WTC11 (cell line): ENCODE measurements at regions not wholly inside any gene's neighbourhood (a gene's known extent, or its start where the extent isn't known, plus 50 kb on each side); places are given as distances from the start of the nearest gene placed in this dataset.

Source experiments
- ATAC-seq: fragments of 200-7000 bp; cut with Tn5 transposase; 2 replicates; pipeline ENCODE4 v1.10.0; 2021; ENCODE audit warnings: mild to moderate bottlenecking, moderate library complexity
- CTCF ChIA-PET: fragments of 300-600 bp; sonication (Branson Sonifier 250); formaldehyde crosslinking; loops from one replicate; lab custom pipeline; 2021; ENCODE audit warnings: antibody characterized with exemption; lab: Charles Lee
- POLR2A ChIA-PET: fragments of 350-600 bp; sonication (Branson Sonifier 250); formaldehyde crosslinking; loops from one replicate; lab custom pipeline; 2021; ENCODE audit warnings: antibody characterized with exemption; lab: Charles Lee
- DNase-seq: peaks from one replicate; pipeline ENCODE4 v3.0.0; 2021; ENCODE audit warnings: low spot score
- H3K27ac Mint-ChIP-seq: 2 replicates; pipeline ENCODE4 v1.8.0; 2021; ENCODE audit warnings: mixed read lengths
- H3K27me3 Mint-ChIP-seq: 2 replicates; pipeline ENCODE4 v1.8.0; 2021; ENCODE audit warnings: low read depth, mild to moderate bottlenecking, moderate library complexity, mixed read lengths
- H3K36me3 Mint-ChIP-seq: 2 replicates; pipeline ENCODE4 v1.8.0; 2021; ENCODE audit warnings: mixed read lengths
- H3K4me1 Mint-ChIP-seq: 2 replicates; pipeline ENCODE4 v1.8.0; 2022; ENCODE audit warnings: mixed read lengths
- H3K4me3 Mint-ChIP-seq: 2 replicates; pipeline ENCODE4 v1.8.0; 2021; ENCODE audit warnings: mild to moderate bottlenecking, moderate library complexity, mixed read lengths
- H3K9me3 Mint-ChIP-seq: 2 replicates; pipeline ENCODE4 v1.8.0; 2021; ENCODE audit warnings: mixed read lengths
- EMX1 ChIP-seq: fragments of 250-450 bp; sonication (Bioruptor Pico); IDR thresholded peaks from 2 replicates; pipeline ENCODE4 v1.8.0; 2021; ENCODE audit warnings: mild to moderate bottlenecking
- FOXP1 ChIP-seq: sonication (generic); formaldehyde crosslinking; IDR thresholded peaks from 2 replicates; pipeline ENCODE4 v1.8.0; 2022; ENCODE audit warnings: missing genetic modification reagents, mild to moderate bottlenecking, moderate library complexity, borderline replicate concordance
- HMGA2 ChIP-seq: fragments of 250-450 bp; sonication (Bioruptor Pico); IDR thresholded peaks from 2 replicates; pipeline ENCODE4 v1.4.0; 2021; ENCODE audit warnings: mild to moderate bottlenecking, moderate library complexity
- KAT7 ChIP-seq: sonication (generic); formaldehyde crosslinking; IDR thresholded peaks from 2 replicates; pipeline ENCODE4 v1.8.1; 2023; ENCODE audit warnings: missing genetic modification reagents, mild to moderate bottlenecking, borderline replicate concordance
- NR1H2 ChIP-seq: sonication (generic); formaldehyde crosslinking; IDR thresholded peaks from 2 replicates; pipeline ENCODE4 v1.9.0; 2021; ENCODE audit warnings: mild to moderate bottlenecking, moderate library complexity, missing genetic modification reagents
- NR3C1 ChIP-seq: sonication (generic); formaldehyde crosslinking; conservative IDR thresholded peaks from 2 replicates; pipeline ENCODE4 v1.8.1; 2023; ENCODE audit warnings: low read depth, mild to moderate bottlenecking, missing genetic modification reagents
- RELA ChIP-seq: sonication (generic); formaldehyde crosslinking; IDR thresholded peaks from 2 replicates; pipeline ENCODE4 v1.8.1; 2022; ENCODE audit warnings: missing genetic modification reagents, mild to moderate bottlenecking, borderline replicate concordance
- RORB ChIP-seq: fragments of 250-450 bp; sonication (Bioruptor Pico); IDR thresholded peaks from 2 replicates; pipeline ENCODE4 v1.9.0; 2021; ENCODE audit warnings: mild to moderate bottlenecking
- ZNF121 ChIP-seq: sonication (generic); formaldehyde crosslinking; IDR thresholded peaks from 2 replicates; pipeline ENCODE4 v1.8.0; 2023; ENCODE audit warnings: missing genetic modification reagents
- ZNF396 ChIP-seq: fragments of 250-450 bp; sonication (Bioruptor Pico); IDR thresholded peaks from 2 replicates; pipeline ENCODE4 v1.8.0; 2021; ENCODE audit warnings: mild to moderate bottlenecking, moderate library complexity, borderline replicate concordance
- ZNF416 ChIP-seq: fragments of 250-450 bp; sonication (Bioruptor Pico); IDR thresholded peaks from 2 replicates; pipeline ENCODE4 v1.9.0; 2021; ENCODE audit warnings: mild to moderate bottlenecking, inconsistent platforms
- TF ChIP-seq, protein P1 (sequence below): sonication (generic); formaldehyde crosslinking; IDR thresholded peaks from 2 replicates; pipeline ENCODE4 v1.8.1; 2022; ENCODE audit warnings: mild to moderate bottlenecking, moderate library complexity, missing genetic modification reagents
- TF ChIP-seq, protein P2 (sequence below): fragments of 250-450 bp; sonication (Bioruptor Pico); IDR thresholded peaks from 2 replicates; pipeline ENCODE4 v1.9.0; 2021; ENCODE audit warnings: mild to moderate bottlenecking, borderline replicate concordance
- TF ChIP-seq, protein P3 (sequence below): sonication (generic); formaldehyde crosslinking; IDR thresholded peaks from 2 replicates; pipeline ENCODE4 v1.8.1; 2023; ENCODE audit warnings: mild to moderate bottlenecking, missing genetic modification reagents, moderate library complexity
- TF ChIP-seq, protein P4 (sequence below): sonication (generic); formaldehyde crosslinking; conservative IDR thresholded peaks from 2 replicates; pipeline ENCODE4 v1.8.1; 2023; ENCODE audit warnings: mild to moderate bottlenecking, low read depth, missing genetic modification reagents, moderate library complexity
- TF ChIP-seq, protein P5 (sequence below): sonication (generic); formaldehyde crosslinking; IDR thresholded peaks from 2 replicates; pipeline ENCODE4 v1.8.0; 2022; ENCODE audit warnings: mild to moderate bottlenecking, missing genetic modification reagents
- TF ChIP-seq, protein P6 (sequence below): fragments of 250-450 bp; sonication (Bioruptor Pico); IDR thresholded peaks from 2 replicates; pipeline ENCODE4 v1.9.0; 2021; ENCODE audit warnings: mild to moderate bottlenecking
- TF ChIP-seq, protein P7 (sequence below): fragments of 250-450 bp; sonication (Bioruptor Pico); IDR thresholded peaks from 2 replicates; pipeline ENCODE4 v1.9.0; 2021; ENCODE audit warnings: moderate library complexity, mild to moderate bottlenecking, inconsistent platforms, borderline replicate concordance

DNA sequence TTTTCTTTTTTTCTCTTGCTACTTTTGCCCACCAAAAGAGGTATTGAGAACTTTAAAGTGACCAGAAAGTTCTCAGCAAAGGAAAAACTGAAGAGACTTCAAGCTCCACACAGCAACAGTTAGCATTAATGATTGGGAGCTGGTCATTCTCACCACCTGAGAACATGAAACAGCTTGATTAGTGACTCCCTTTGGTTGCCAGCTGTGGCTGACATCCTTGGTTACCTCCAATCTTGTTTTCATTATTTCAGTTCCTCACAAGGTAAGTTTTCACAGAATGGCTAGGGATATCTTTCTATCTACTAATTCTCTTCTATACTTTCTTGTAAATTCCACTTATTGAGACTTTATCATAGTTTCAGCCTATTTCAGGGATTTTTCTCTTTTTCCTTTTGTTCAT, 427.9 kb downstream of the QKI start:
- H3K4me3 Mint-ChIP-seq, result no peak overlapping the region
- H3K4me1 Mint-ChIP-seq, result peaks cover 5% of the 10 kb centered on the region
- ATAC-seq, result no peak
- DNase-seq, result no peak
- ChIA-PET POLR2A (no interaction called here), CTCF (no interaction called here)
- H3K36me3 Mint-ChIP-seq, result peaks cover 15% of the 10 kb centered on the region
- TF ChIP-seq FOXP1 (CRISPR knock-in tag) (no peak), ZNF121 (no peak), NR1H2 (CRISPR knock-in tag) (no peak), RORB (no peak), NR3C1 (no peak), HMGA2 (no peak), KAT7 (CRISPR knock-in tag) (no peak)
- TF ChIP-seq, protein P1, sequence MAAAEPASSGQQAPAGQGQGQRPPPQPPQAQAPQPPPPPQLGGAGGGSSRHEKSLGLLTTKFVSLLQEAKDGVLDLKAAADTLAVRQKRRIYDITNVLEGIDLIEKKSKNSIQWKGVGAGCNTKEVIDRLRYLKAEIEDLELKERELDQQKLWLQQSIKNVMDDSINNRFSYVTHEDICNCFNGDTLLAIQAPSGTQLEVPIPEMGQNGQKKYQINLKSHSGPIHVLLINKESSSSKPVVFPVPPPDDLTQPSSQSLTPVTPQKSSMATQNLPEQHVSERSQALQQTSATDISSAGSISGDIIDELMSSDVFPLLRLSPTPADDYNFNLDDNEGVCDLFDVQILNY (CRISPR knock-in tag), result no peak
- TF ChIP-seq, protein P2, sequence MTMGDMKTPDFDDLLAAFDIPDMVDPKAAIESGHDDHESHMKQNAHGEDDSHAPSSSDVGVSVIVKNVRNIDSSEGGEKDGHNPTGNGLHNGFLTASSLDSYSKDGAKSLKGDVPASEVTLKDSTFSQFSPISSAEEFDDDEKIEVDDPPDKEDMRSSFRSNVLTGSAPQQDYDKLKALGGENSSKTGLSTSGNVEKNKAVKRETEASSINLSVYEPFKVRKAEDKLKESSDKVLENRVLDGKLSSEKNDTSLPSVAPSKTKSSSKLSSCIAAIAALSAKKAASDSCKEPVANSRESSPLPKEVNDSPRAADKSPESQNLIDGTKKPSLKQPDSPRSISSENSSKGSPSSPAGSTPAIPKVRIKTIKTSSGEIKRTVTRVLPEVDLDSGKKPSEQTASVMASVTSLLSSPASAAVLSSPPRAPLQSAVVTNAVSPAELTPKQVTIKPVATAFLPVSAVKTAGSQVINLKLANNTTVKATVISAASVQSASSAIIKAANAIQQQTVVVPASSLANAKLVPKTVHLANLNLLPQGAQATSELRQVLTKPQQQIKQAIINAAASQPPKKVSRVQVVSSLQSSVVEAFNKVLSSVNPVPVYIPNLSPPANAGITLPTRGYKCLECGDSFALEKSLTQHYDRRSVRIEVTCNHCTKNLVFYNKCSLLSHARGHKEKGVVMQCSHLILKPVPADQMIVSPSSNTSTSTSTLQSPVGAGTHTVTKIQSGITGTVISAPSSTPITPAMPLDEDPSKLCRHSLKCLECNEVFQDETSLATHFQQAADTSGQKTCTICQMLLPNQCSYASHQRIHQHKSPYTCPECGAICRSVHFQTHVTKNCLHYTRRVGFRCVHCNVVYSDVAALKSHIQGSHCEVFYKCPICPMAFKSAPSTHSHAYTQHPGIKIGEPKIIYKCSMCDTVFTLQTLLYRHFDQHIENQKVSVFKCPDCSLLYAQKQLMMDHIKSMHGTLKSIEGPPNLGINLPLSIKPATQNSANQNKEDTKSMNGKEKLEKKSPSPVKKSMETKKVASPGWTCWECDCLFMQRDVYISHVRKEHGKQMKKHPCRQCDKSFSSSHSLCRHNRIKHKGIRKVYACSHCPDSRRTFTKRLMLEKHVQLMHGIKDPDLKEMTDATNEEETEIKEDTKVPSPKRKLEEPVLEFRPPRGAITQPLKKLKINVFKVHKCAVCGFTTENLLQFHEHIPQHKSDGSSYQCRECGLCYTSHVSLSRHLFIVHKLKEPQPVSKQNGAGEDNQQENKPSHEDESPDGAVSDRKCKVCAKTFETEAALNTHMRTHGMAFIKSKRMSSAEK (CRISPR knock-in tag), result no peak
- TF ChIP-seq, protein P3, sequence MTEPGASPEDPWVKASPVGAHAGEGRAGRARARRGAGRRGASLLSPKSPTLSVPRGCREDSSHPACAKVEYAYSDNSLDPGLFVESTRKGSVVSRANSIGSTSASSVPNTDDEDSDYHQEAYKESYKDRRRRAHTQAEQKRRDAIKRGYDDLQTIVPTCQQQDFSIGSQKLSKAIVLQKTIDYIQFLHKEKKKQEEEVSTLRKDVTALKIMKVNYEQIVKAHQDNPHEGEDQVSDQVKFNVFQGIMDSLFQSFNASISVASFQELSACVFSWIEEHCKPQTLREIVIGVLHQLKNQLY (CRISPR knock-in tag), result no peak
- TF ChIP-seq, protein P4, sequence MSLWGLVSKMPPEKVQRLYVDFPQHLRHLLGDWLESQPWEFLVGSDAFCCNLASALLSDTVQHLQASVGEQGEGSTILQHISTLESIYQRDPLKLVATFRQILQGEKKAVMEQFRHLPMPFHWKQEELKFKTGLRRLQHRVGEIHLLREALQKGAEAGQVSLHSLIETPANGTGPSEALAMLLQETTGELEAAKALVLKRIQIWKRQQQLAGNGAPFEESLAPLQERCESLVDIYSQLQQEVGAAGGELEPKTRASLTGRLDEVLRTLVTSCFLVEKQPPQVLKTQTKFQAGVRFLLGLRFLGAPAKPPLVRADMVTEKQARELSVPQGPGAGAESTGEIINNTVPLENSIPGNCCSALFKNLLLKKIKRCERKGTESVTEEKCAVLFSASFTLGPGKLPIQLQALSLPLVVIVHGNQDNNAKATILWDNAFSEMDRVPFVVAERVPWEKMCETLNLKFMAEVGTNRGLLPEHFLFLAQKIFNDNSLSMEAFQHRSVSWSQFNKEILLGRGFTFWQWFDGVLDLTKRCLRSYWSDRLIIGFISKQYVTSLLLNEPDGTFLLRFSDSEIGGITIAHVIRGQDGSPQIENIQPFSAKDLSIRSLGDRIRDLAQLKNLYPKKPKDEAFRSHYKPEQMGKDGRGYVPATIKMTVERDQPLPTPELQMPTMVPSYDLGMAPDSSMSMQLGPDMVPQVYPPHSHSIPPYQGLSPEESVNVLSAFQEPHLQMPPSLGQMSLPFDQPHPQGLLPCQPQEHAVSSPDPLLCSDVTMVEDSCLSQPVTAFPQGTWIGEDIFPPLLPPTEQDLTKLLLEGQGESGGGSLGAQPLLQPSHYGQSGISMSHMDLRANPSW (CRISPR knock-in tag), result no peak
- TF ChIP-seq, protein P5, sequence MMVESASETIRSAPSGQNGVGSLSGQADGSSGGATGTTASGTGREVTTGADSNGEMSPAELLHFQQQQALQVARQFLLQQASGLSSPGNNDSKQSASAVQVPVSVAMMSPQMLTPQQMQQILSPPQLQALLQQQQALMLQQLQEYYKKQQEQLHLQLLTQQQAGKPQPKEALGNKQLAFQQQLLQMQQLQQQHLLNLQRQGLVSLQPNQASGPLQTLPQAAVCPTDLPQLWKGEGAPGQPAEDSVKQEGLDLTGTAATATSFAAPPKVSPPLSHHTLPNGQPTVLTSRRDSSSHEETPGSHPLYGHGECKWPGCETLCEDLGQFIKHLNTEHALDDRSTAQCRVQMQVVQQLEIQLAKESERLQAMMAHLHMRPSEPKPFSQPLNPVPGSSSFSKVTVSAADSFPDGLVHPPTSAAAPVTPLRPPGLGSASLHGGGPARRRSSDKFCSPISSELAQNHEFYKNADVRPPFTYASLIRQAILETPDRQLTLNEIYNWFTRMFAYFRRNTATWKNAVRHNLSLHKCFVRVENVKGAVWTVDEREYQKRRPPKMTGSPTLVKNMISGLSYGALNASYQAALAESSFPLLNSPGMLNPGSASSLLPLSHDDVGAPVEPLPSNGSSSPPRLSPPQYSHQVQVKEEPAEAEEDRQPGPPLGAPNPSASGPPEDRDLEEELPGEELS (CRISPR knock-in tag), result no peak
- H3K27ac Mint-ChIP-seq, result no peak overlapping the region
- no peaks in the 10 kb centered on the region for H3K27me3 Mint-ChIP-seq
- peaks cover 29% of the 10 kb centered on the region for H3K9me3 Mint-ChIP-seq

DNA sequence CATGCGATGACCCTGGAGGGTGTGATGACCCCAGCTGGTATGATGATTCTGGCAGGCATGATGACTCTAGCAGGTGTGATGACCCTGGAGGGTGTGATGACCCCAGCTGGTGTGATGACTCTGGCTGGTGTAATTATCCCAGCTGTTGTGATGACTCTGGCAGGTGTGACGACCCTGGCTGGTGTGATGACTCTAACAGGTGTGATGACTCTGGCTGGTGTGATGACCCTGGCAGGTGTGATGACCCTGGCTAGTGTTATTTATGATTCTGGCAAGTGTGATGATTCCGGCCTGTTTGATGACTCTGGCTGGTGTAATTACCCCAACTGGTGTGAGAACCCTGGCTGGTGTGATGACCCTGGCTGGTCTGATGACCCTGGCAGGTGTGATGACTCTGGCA, 427.2 kb downstream of the QKI start:
- ChIA-PET CTCF (no interaction called here), POLR2A (no interaction called here)
- DNase-seq (no peak), ATAC-seq (no peak)
- no peak overlapping the region for H3K27ac Mint-ChIP-seq
- H3K36me3 Mint-ChIP-seq, result peaks cover 15% of the 10 kb centered on the region
- H3K27me3 Mint-ChIP-seq, result no peaks in the 10 kb centered on the region
- H3K4me1 Mint-ChIP-seq, result peaks cover 9% of the 10 kb centered on the region
- H3K9me3 Mint-ChIP-seq, result peaks cover 26% of the 10 kb centered on the region
- no peak overlapping the region for H3K4me3 Mint-ChIP-seq
- TF ChIP-seq RORB, result no peak
- TF ChIP-seq FOXP1 (CRISPR knock-in tag), result no peak
- no peak for TF ChIP-seq RELA
- no peak for TF ChIP-seq EMX1 (CRISPR knock-in tag)
- TF ChIP-seq, protein P6, sequence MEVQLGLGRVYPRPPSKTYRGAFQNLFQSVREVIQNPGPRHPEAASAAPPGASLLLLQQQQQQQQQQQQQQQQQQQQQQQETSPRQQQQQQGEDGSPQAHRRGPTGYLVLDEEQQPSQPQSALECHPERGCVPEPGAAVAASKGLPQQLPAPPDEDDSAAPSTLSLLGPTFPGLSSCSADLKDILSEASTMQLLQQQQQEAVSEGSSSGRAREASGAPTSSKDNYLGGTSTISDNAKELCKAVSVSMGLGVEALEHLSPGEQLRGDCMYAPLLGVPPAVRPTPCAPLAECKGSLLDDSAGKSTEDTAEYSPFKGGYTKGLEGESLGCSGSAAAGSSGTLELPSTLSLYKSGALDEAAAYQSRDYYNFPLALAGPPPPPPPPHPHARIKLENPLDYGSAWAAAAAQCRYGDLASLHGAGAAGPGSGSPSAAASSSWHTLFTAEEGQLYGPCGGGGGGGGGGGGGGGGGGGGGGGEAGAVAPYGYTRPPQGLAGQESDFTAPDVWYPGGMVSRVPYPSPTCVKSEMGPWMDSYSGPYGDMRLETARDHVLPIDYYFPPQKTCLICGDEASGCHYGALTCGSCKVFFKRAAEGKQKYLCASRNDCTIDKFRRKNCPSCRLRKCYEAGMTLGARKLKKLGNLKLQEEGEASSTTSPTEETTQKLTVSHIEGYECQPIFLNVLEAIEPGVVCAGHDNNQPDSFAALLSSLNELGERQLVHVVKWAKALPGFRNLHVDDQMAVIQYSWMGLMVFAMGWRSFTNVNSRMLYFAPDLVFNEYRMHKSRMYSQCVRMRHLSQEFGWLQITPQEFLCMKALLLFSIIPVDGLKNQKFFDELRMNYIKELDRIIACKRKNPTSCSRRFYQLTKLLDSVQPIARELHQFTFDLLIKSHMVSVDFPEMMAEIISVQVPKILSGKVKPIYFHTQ (CRISPR knock-in tag), result no peak
- TF ChIP-seq ZNF416 (CRISPR knock-in tag), result no peak
- no peak for TF ChIP-seq ZNF396 (CRISPR knock-in tag)
- TF ChIP-seq, protein P7, sequence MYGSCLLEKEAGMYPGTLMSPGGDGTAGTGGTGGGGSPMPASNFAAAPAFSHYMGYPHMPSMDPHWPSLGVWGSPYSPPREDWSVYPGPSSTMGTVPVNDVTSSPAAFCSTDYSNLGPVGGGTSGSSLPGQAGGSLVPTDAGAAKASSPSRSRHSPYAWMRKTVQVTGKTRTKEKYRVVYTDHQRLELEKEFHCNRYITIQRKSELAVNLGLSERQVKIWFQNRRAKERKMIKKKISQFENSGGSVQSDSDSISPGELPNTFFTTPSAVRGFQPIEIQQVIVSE (CRISPR knock-in tag), result no peak
